Nephron (organoid): ENCODE measurements at regions not wholly inside any gene's neighbourhood (a gene's known extent, or its start where the extent isn't known, plus 50 kb on each side); places are given as distances from the start of the nearest gene placed in this dataset.
"Not testable (repeated sequence)": the region's sequence is repeated elsewhere in the genome, so short reads cannot be mapped to it uniquely, and the experiment has no call there.

Experiments used
- H3K27ac Mint-ChIP-seq, 3 experiments: 2 replicates each; pipeline ENCODE4 v1.8.0; 2020; ENCODE audit warnings: mixed read lengths in 3 of 3, mild to moderate bottlenecking in 2 of 3, moderate library complexity in 1 of 3
- H3K27me3 Mint-ChIP-seq: 2 replicates; pipeline ENCODE4 v1.8.0; 2021; ENCODE audit warnings: low read depth, mild to moderate bottlenecking, moderate library complexity, mixed read lengths
- H3K36me3 Mint-ChIP-seq: 2 replicates; pipeline ENCODE4 v1.8.0; 2020; ENCODE audit warnings: low read depth, mixed read lengths
- H3K4me1 Mint-ChIP-seq: 2 replicates; pipeline ENCODE4 v1.8.0; 2020; ENCODE audit warnings: mixed read lengths
- H3K4me3 Mint-ChIP-seq, 3 experiments: 2 replicates each; pipeline ENCODE4 v1.8.0; 2020; ENCODE audit warnings: mild to moderate bottlenecking in 3 of 3, mixed read lengths in 3 of 3, moderate library complexity in 2 of 3
- H3K9me3 Mint-ChIP-seq: 2 replicates; pipeline ENCODE4 v1.8.0; 2020; ENCODE audit warnings: mixed read lengths

- not testable (repeated sequence) for H3K9me3 Mint-ChIP-seq
Measured at GRCh38 chr2:91525587-91525986, 2834.1 kb downstream of the RPIA start.

GRCh38 chr2:91526083-91526482, 2834.6 kb downstream of the RPIA start:
- not testable (repeated sequence) for H3K4me1 Mint-ChIP-seq, H3K27me3 Mint-ChIP-seq, H3K27ac Mint-ChIP-seq, H3K36me3 Mint-ChIP-seq, H3K4me3 Mint-ChIP-seq, H3K9me3 Mint-ChIP-seq

More at GRCh38 chr2:91525587-91525986, 2834.1 kb downstream of the RPIA start:
- not testable (repeated sequence) for H3K36me3 Mint-ChIP-seq, H3K4me3 Mint-ChIP-seq, H3K4me1 Mint-ChIP-seq, H3K27me3 Mint-ChIP-seq, H3K27ac Mint-ChIP-seq

- H3K9me3 Mint-ChIP-seq, H3K27me3 Mint-ChIP-seq, H3K4me3 Mint-ChIP-seq, H3K27ac Mint-ChIP-seq, H3K36me3 Mint-ChIP-seq, H3K4me1 Mint-ChIP-seq: not testable (repeated sequence)
Measured at GRCh38 chr2:91527056-91527455, 2835.6 kb downstream of the RPIA start.

- not testable (repeated sequence) for H3K27me3 Mint-ChIP-seq, H3K27ac Mint-ChIP-seq, H3K4me3 Mint-ChIP-seq, H3K4me1 Mint-ChIP-seq, H3K9me3 Mint-ChIP-seq, H3K36me3 Mint-ChIP-seq
Measured at GRCh38 chr2:91527491-91528031, 2836.1 kb downstream of the RPIA start.

GRCh38 chr2:91528361-91528760, 2836.9 kb downstream of the RPIA start:
- not testable (repeated sequence) for H3K27ac Mint-ChIP-seq, H3K9me3 Mint-ChIP-seq, H3K4me1 Mint-ChIP-seq, H3K4me3 Mint-ChIP-seq, H3K27me3 Mint-ChIP-seq, H3K36me3 Mint-ChIP-seq

- not testable (repeated sequence) for H3K4me3 Mint-ChIP-seq, H3K9me3 Mint-ChIP-seq, H3K27me3 Mint-ChIP-seq, H3K27ac Mint-ChIP-seq, H3K36me3 Mint-ChIP-seq, H3K4me1 Mint-ChIP-seq
Measured at GRCh38 chr2:91536109-91536508, 2844.6 kb downstream of the RPIA start.

- not testable (repeated sequence) for H3K4me1 Mint-ChIP-seq, H3K27ac Mint-ChIP-seq, H3K9me3 Mint-ChIP-seq, H3K36me3 Mint-ChIP-seq, H3K4me3 Mint-ChIP-seq, H3K27me3 Mint-ChIP-seq
Measured at GRCh38 chr2:91536549-91537263, 2845.2 kb downstream of the RPIA start.

- H3K4me3 Mint-ChIP-seq, H3K27me3 Mint-ChIP-seq, H3K27ac Mint-ChIP-seq, H3K36me3 Mint-ChIP-seq, H3K4me1 Mint-ChIP-seq, H3K9me3 Mint-ChIP-seq: not testable (repeated sequence)
Measured at GRCh38 chr2:91549316-91549715, 2857.8 kb downstream of the RPIA start.

- H3K36me3 Mint-ChIP-seq, H3K27ac Mint-ChIP-seq, H3K27me3 Mint-ChIP-seq, H3K4me3 Mint-ChIP-seq, H3K4me1 Mint-ChIP-seq: not testable (repeated sequence)
- peaks cover 27% of the 10 kb centered on the region for H3K9me3 Mint-ChIP-seq
Measured at GRCh38 chr2:91558234-91558633, 2866.8 kb downstream of the RPIA start.

- not testable (repeated sequence) for H3K36me3 Mint-ChIP-seq, H3K4me3 Mint-ChIP-seq
Measured at GRCh38 chr2:91559269-91559668, 2867.8 kb downstream of the RPIA start.

GRCh38 chr2:91559886-91560614, 2868.6 kb downstream of the RPIA start:
- H3K27ac Mint-ChIP-seq, H3K4me3 Mint-ChIP-seq, H3K36me3 Mint-ChIP-seq, H3K27me3 Mint-ChIP-seq, H3K4me1 Mint-ChIP-seq: not testable (repeated sequence)
- peaks cover 27% of the 10 kb centered on the region for H3K9me3 Mint-ChIP-seq

More at GRCh38 chr2:91559269-91559668, 2867.8 kb downstream of the RPIA start:
- H3K4me1 Mint-ChIP-seq, H3K27ac Mint-ChIP-seq, H3K27me3 Mint-ChIP-seq: not testable (repeated sequence)
- H3K9me3 Mint-ChIP-seq: peaks cover 27% of the 10 kb centered on the region

GRCh38 chr2:91562184-91562583, 2870.7 kb downstream of the RPIA start:
- not testable (repeated sequence) for H3K4me3 Mint-ChIP-seq, H3K27me3 Mint-ChIP-seq, H3K27ac Mint-ChIP-seq, H3K36me3 Mint-ChIP-seq, H3K4me1 Mint-ChIP-seq
- peaks cover 27% of the 10 kb centered on the region for H3K9me3 Mint-ChIP-seq

- not testable (repeated sequence) for H3K27ac Mint-ChIP-seq, H3K4me1 Mint-ChIP-seq, H3K4me3 Mint-ChIP-seq, H3K27me3 Mint-ChIP-seq, H3K36me3 Mint-ChIP-seq
- peaks cover 13% of the 10 kb centered on the region for H3K9me3 Mint-ChIP-seq
Measured at GRCh38 chr2:91564700-91565099, 2873.2 kb downstream of the RPIA start.

GRCh38 chr2:91565689-91566430, 2874.4 kb downstream of the RPIA start:
- not testable (repeated sequence) for H3K27me3 Mint-ChIP-seq, H3K9me3 Mint-ChIP-seq, H3K36me3 Mint-ChIP-seq, H3K4me3 Mint-ChIP-seq, H3K4me1 Mint-ChIP-seq, H3K27ac Mint-ChIP-seq

GRCh38 chr2:91566611-91567010, 2875.1 kb downstream of the RPIA start:
- H3K9me3 Mint-ChIP-seq, H3K4me1 Mint-ChIP-seq, H3K27me3 Mint-ChIP-seq, H3K27ac Mint-ChIP-seq, H3K36me3 Mint-ChIP-seq, H3K4me3 Mint-ChIP-seq: not testable (repeated sequence)
